ENCODE measurements at regions not wholly inside any gene's neighbourhood (a gene's known extent, or its start where the extent isn't known, plus 50 kb on each side); places are given as distances from the start of the nearest gene placed in this dataset.

- no peak for DNase-seq (ENCODE audit: low read depth, low spot score)
Observed at GRCh38 chr15:73001840-73002239, 50.4 kb upstream of the NEO1 start.

- DNase-seq (ENCODE audit: low read depth, low spot score), result no peak
Observed at GRCh38 chr15:73000293-73000692, 52.0 kb upstream of the NEO1 start.

- no peak for DNase-seq (ENCODE audit: low read depth, low spot score)
Observed at GRCh38 chr15:72999586-72999985, 52.7 kb upstream of the NEO1 start.

- no peak for DNase-seq (ENCODE audit: low read depth, low spot score)
Observed at GRCh38 chr15:72998681-72999466, 53.4 kb upstream of the NEO1 start.

- DNase-seq (ENCODE audit: low read depth, low spot score), result no peak
Observed at GRCh38 chr15:72998226-72998625, 54.0 kb upstream of the NEO1 start.

GRCh38 chr15:72995849-72996248 is 56.4 kb upstream of the NEO1 start:
- no peak for DNase-seq (ENCODE audit: low read depth, low spot score)

- DNase-seq (ENCODE audit: low read depth, low spot score), result no peak
Observed at GRCh38 chr15:72994534-72995177, 57.6 kb upstream of the NEO1 start.

- DNase-seq (ENCODE audit: low read depth, low spot score), result no peak
Observed at GRCh38 chr15:72992841-72993252, 59.4 kb upstream of the NEO1 start.

- no peak for DNase-seq (ENCODE audit: low read depth, low spot score)
Observed at GRCh38 chr15:72991026-72991425, 61.2 kb upstream of the NEO1 start.

- DNase-seq (ENCODE audit: low read depth, low spot score), result no peak
Observed at GRCh38 chr15:72983801-72984545, 68.3 kb upstream of the NEO1 start.

- no peak for DNase-seq (ENCODE audit: low read depth, low spot score)
Observed at GRCh38 chr15:72982714-72983113, 69.5 kb upstream of the NEO1 start.

GRCh38 chr15:72980661-72981060 is 71.6 kb upstream of the NEO1 start:
- DNase-seq (ENCODE audit: low read depth, low spot score), result no peak

GRCh38 chr15:72979791-72980190 is 72.5 kb upstream of the NEO1 start:
- no peak for DNase-seq (ENCODE audit: low read depth, low spot score)

- DNase-seq (ENCODE audit: low read depth, low spot score), result no peak
Observed at GRCh38 chr15:72979308-72979707, 73.0 kb upstream of the NEO1 start.

GRCh38 chr15:72978223-72978622 is 74.0 kb upstream of the NEO1 start:
- DNase-seq (ENCODE audit: low read depth, low spot score), result no peak

- DNase-seq (ENCODE audit: low read depth, low spot score), result no peak
Observed at GRCh38 chr15:72972362-72972761, 79.9 kb upstream of the NEO1 start.

- no peak for DNase-seq (ENCODE audit: low read depth, low spot score)
Observed at GRCh38 chr15:72971766-72972165, 80.5 kb upstream of the NEO1 start.

- DNase-seq (ENCODE audit: low read depth, low spot score), result no peak
Observed at GRCh38 chr15:72970933-72971760, 81.1 kb upstream of the NEO1 start.

GRCh38 chr15:72968531-72968922 is 83.7 kb upstream of the NEO1 start:
- no peak for DNase-seq (ENCODE audit: low read depth, low spot score)

- DNase-seq (ENCODE audit: low read depth, low spot score), result no peak
Observed at GRCh38 chr15:72967811-72968530, 84.3 kb upstream of the NEO1 start.

- no peak for DNase-seq (ENCODE audit: low read depth, low spot score)
Observed at GRCh38 chr15:72967397-72967796, 84.9 kb upstream of the NEO1 start.

All from iPS DF 19.7 (cell line).